ENCODE measurements at regions not wholly inside any gene's neighbourhood (a gene's known extent, or its start where the extent isn't known, plus 50 kb on each side); places are given as distances from the start of the nearest gene placed in this dataset.

- TF ChIP-seq CTCF (IDR thresholded peaks at IDR 0.05) (no peak), POLR2A (IDR thresholded peaks at IDR 0.05) (no peak)
Observed at GRCh38 chr12:96132819-96133218, 61.4 kb upstream of the ELK3 start.
